NCI-H460 (cell line): ENCODE measurements at regions not wholly inside any gene's neighbourhood (a gene's known extent, or its start where the extent isn't known, plus 50 kb on each side); places are given as distances from the start of the nearest gene placed in this dataset.

ENCODE experiments used
- DNase-seq: peaks from one replicate; pipeline ENCODE4 v3.0.0-alpha.2; 2016; ENCODE audit warnings: low read depth; ENCODE audit errors: extremely low read depth

DNA sequence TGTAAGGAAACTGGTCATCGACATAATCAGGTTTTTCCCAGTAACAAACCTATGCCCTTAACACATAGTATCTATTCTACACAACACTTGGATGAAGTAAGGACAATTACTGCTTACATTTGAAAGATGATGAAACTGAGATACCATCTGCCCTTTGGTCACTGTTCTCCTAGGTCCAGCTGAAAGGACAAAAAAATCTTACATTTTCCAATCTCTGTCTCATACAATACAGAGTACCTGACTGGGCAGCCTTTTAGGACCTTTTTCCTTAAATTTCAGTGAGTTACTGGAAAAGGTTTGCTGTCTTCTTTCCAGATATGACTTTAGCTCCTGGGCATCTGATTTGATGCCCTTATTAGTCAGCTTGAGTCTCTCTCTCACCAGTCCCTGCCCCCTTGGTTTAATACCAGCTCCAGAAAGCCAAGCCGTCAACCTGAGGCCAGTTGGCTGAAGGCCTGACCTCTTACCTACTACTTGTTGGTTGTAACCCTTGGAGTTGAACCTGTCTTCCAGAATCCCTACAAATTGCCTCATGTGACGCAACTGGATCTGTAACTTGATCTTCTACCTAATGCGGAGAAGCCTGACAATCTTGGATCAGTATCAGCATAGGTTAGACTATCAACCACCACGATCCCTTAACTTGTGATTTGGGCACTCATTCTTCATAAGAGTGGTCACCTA lies 355.3 kb upstream of the ZNF385D start:
- no peak for DNase-seq

DNA sequence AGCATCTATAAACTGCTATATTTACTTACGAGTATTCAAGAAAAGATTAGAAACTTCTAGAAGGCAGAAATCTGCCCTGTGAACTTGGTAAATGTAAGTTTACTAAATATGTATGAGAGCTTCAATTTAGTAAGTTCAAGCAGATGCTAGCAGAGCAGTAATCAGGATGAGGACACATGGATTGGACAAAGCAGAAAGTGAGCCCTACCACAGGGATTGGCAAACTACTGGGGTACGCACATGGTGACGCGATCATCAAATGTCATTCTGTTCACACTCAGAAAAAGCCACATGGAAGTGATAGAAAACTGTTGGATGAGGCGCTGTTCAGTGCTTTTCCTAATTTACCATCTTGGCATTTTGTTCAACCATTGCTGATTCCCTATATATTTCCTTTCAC lies 360.2 kb upstream of the ZNF385D start:
- DNase-seq: no peak

DNA sequence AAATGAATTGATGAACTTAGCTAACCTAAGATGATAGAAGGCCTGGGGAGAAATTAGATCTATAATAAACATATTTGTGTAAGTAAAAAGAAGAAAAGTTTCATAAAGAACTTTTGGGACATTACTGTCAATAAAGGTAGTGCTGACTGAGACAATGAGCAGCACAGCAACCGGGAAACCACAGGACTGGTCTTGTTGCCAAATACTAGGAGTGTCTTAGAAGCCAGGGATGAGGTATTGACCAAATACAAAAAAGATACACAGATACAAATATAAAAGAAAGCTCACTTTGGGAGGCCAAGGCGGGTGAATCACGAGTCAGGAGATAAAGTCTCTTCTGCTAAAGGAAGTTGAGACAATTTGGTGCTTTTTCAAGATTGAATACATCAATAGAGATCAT lies 362.4 kb upstream of the ZNF385D start:
- DNase-seq: no peak

DNA sequence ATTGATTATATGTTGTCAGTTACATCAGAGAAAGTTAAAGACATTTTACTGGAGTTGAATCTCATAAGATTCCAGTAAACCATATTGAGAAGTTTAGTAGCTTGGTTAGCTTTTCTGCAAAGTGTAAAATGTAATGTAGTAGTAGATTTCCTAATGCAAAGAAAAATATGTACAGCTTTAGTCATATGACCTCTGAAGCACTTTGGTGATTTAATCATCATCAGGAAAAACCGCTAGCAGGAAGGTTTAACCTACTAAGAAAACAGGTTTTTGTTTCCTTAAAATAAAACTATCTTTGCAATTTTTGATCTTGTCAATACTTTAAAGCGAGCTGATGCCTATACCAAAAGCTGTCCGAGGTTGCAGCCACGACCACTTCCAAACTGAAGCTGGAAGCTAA lies 364.6 kb upstream of the ZNF385D start:
- no peak for DNase-seq

DNA sequence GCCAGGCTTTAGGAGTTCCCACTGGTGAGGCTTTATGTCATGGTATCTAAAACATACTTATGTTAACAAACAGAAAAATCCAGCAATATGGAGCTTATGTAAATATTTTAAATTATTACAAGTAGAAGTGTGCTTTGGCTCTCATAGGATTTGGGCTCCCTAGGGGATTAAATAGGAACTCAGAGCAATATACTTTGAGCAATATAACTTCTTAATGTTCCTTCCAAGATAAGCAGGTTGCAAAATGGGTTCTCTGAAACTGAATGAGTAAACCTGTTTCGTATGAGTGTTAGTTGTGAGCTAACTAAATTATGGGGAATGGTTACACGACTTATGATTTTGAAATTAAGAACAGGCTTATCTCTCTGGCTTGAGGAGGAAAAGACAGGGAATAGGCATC lies 366.1 kb upstream of the ZNF385D start:
- no peak for DNase-seq

DNA sequence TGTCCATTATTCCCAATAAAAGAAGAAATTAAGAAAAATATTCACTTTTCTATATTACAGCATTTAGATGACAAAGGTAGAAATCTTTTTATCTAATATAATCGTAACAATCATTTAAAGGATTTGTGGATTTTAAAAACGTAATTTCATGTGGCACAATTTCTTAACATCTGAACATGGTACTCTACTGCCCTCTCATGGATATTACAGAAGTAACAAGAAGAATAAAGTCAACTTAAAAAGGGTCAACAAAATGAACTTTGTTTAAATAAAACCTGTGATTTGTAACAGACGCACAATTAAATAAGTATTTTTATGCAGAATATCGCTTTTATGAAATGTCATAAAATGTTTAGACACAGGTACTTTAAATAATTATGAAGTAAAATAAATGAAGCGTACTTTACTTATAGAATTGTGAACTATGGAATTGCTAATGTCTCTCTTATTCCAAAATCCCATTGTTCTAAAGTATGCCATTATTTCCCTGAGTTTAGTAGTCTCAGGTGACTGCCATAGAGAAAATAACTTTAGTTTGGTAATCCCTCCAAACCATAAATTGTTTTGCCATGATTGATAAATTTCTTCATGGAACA lies 366.8 kb upstream of the ZNF385D start:
- DNase-seq: peak; percentile 16

DNA sequence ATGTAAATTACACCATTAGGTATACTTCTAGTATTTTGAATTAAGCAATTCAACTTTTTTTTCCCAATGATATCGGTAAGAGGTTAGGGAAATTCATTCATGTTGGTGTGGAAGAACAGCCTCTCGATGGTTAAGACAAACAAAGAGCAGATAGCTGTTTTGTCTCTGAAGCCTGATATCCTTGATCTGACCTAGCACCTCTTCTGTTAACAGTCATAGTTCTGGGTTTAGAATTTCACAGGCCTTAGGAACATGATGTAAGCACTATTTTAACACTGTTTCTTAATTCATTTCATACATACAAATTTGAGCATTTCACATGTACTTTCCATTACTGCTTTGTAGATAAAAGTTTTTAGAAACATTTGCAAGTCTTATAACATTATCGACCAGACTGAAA lies 367.5 kb upstream of the ZNF385D start:
- DNase-seq: no peak

DNA sequence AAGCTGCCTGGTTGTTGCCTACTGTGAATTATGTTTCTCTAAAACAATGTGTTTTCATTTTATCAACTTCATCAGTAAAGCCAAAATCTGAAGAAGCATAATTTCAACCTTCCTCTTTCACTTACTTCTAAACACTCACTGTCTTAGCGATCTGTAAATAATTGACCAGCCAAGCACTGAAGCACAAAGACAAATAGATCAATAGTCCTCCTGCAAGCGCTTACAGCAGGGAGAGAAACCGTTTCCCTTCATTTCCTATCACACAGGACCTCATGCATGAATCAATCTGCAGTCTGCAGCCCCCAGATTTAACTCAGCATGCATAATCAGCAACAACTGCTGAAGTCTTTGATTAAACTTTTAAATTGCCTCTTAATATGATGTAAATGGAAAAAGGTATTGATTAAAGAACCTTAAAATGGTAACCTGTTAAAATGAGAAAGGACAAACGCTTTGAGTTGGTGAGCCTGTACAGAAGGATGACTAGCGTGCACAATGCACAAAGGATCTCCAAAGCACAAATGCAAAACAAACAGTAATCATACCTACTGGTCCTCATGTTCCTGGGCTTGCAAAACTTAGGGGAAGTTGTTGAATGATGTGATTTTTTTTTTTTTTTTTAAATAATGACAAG lies 370.2 kb upstream of the ZNF385D start:
- DNase-seq: no peak

DNA sequence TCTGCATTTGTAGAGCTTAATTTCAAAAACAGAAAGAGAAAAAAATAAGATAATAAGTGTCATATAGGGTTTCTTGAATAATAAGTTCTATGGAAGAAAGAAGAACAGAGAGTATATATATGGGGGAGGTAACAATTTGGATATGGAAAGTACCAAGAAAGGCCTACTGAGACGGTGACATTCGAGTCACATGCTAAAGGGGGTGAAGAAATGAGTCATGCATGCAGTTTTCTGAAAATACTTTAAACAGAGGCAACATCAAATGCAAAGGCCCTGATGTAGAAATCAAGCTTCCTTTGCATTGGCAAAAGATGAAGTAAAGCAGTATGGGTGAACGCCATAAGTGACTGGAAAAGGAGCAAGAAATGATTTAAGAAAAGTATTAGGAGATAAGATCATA lies 371.6 kb upstream of the ZNF385D start:
- DNase-seq: no peak

DNA sequence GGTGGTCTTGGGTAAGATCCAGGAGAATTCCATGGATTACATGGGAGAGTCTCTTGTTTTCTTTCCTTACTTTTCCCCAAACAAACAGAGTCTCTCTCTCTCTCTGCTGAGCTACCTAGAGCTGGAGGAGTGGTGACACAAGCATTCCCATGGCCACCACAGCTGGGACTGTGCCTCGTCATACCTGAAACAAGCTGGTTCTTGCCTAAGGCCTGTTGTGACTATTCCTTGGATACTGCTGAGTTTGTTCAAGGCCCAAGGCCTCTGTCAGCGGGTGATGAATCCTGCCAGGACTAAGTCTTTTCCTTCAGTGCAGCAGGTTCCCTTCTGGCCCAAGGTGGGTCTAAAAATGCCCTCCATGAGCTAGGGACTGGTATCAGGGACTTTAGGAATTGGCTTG lies 378.1 kb upstream of the ZNF385D start:
- DNase-seq: no peak

DNA sequence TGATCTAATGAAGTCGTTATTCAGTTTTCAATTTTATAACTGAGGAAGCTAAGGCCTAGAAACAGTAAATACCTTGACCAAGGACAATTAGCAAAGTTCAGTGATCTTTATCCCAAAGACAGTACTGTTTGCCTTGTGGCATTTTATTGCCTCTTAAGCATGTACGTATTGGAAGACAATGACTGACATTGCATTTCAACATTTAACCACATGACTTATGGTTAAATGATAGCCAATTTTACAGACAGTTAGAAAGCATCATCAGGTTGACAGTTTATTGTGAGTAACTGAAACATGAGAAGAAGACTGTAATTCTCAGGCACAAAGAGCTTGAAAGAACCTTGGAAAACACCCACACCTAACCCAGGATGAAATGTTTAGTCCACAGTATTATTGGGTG lies 390.8 kb upstream of the ZNF385D start:
- DNase-seq: no peak

DNA sequence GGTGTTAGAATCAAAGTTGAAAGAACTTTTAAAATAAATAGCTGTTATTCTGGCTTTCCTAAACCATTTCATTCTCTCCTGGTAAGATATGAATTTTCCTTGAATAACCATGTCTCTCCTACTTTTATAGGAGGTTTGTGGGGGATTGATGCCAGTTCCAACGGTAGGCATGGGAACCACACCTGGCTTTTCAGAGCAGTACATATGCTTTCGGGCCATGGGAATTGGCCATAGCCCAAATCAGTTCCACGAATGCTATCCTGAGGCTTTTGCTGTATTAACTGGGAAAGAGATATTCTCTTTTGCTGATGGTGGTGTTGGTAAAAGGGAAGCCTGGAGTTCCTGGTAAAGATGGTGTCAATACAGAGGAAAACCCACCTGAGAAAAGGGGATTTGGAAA lies 396.2 kb upstream of the ZNF385D start:
- no peak for DNase-seq

DNA sequence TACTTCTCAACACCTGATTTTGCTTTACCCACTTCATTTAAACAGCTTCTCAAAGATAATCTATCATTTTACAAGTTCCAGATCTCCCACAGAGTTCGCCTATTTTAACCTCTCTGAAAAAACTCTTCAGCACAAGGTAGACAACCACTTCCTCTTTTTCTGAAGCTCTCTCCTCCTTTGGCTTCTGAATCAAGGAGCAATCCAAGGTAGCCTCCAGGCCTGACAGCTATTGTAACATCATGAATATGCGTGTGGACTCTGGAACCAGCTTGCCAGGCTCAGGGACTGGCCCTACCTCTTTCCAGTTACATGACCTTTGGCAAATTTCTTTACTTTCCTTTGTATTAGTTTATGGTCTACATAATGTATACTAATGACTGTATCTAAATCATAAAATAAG lies 405.9 kb upstream of the ZNF385D start:
- no peak for DNase-seq

DNA sequence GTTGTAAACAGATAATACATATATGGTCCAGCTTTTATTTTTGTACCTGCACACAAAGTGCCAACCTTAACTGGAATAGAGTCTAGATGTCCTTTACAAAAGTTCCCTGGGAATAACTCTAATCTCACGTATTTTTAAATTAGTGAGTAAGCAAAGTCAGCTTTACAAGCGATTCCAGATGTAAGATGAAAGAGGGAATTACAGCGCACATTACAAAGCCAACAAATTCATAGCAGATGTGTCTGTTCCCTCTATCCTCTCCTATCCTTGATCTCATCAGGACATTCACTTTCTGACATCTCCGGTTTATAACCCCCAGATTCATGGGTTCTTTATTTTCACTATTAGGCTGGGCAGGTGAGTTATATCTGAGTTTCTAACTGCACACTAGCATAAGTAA lies 406.8 kb upstream of the ZNF385D start:
- DNase-seq: no peak

DNA sequence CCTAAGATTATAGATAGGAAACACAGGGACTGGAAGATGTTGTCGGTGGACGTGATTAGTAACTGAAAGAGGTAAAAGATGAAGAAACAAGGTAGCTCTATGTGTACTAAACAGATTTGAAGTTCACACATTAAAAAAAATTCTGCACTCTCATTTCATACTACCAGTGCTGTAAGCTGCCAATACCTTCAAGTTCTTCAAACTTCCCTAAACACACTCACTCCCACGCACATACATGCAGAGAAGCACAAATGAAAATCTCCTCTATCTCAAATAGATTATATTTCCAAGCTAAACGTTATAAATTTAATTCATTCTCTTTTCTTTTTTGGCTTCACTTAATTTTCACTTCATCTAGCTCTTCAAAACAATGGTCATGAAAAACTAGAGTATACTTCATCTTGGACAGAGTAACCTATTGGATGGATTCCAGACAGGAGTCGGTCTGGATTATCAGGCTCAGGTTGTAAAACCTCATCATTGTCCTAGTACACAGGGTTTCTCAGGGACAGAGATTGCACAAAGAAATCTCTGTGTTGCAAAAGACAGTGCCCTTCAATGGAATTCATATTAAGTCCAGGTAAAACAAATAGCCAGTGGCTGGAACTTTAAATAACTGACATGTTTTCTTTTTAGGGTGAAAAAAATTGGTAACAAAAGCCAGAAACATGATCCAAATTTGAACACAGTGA lies 408.1 kb upstream of the ZNF385D start:
- DNase-seq: no peak

DNA sequence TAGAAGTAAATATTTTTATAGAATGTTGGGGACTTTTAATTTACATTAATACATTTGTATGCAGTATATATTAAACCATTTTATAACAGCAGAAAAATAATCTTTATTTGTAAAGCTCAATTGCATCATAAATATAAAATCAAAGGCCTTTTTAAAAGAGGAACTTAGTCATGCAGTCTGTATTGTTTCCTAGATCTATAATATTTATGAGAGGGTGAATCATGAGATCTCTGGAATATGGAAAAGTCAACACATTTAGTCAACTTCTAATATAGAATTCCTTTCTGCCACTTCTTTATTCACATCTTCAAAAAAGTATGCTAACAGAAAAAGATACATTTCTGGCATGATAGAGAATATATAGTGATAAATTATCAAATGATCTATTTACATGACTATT lies 410.3 kb upstream of the ZNF385D start:
- DNase-seq: no peak

DNA sequence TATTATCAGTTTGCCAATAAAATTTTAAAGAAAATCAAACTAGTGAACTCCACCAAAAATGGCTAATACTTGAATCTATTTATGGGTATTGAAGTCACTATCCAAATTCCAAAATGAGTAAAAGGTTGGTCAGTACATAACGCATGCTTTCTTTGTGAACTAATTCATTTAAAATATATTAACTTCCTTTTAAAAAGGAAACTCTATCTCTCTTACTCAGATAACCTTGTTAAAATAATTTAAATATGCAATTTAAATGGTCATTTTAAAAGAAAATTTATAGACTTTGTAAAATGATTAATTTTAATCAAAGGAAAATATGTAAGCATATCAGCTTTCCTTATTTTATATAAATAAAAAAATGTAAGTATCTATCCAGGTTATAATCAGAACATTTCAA lies 419.4 kb upstream of the ZNF385D start:
- DNase-seq: no peak

DNA sequence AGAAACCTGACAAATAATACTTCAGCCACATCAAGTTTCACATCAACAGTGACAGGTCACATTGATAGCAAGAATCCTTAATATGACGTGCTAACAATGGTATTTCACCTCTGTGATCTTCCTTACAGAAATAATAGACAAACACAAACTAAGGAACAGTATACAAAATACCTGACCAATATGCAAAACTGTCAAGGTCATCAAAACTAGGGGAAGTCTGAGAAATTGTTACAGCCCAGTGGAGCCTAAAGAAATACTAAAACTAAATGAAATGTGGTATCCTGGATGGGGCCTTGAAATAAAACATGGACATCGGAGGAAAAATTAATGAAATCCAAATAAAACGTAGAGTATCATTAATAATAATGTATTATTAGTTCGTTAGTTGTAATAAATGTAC lies 422.0 kb upstream of the ZNF385D start:
- DNase-seq: no peak

DNA sequence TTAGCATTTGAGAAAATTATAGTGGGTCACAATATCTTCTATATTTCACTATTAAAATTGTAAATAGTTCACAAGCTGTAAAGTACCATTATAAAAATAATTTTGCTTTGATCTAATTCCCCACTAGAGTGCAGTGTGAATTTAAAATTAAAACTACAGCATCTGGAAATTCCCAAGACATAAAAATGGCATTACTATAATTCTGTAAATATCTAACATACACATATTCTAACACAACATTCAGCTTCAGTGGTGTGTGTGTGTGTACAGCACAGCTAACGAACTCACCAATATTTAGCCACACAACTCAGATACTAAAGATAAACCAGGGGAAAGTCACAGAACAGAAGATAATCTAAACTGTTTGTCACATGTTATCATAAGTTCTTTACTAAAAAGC lies 424.9 kb upstream of the ZNF385D start:
- DNase-seq: no peak

DNA sequence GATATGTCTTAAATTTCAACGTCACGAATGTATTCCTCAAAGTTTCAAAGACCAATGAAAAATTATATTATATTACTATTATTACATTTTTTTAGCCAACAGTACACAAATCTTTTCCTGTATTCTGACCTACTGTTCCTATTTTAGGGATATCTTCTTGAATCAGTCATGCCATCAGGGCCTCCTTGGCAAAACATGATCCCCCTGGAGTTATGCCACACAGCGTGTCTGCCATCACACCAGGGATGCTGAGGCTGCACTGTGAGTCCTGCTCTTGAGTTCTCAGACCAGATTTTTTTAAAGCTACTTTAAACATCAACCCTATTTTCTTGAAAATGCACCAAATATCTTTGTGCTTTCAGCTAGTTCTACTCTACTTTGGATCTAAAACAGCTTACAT lies 425.9 kb upstream of the ZNF385D start:
- no peak for DNase-seq

DNA sequence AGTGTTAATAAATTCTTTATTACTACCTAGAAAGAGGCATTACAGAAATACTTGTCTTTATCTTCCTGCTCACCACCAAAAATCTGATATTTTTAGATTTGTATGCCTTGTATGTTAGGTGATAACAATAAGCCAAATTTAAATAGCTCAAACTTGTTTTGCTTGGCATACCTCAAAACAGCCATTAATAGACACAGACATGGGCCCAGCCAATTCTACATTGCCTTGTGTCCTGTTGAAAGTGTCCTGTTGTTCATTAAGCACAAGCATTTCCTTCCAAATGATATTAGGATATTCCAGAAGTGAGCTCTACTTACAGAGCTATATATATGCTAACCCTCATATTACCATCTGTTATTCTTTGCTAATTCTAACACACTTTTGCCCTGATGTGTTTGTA lies 438.6 kb upstream of the ZNF385D start:
- DNase-seq: no peak

DNA sequence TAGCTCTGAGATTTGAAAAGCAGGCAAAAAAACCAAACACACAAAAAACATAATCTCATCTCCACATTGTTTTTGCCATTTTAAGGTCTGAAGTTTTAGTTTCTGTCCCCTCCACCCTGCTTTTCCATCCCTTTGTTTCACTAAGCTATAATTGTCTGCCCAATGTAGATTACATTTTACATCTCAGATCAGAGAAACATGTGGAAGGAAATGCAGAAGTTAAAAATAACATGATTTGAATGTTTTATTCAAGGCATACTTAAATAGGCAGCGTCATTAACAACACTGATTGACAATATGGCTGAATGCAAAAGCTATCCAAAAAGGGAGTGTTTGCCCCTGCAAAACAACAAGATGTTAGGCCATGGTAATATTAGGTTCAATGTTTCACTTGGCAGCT lies 448.1 kb upstream of the ZNF385D start:
- DNase-seq: no peak
